GM21390 (cell line): ENCODE measurements at regions not wholly inside any gene's neighbourhood (a gene's known extent, or its start where the extent isn't known, plus 50 kb on each side); places are given as distances from the start of the nearest gene placed in this dataset.
"Not testable (repeated sequence)": the region's sequence is repeated elsewhere in the genome, so short reads cannot be mapped to it uniquely, and the experiment has no call there.

Experiments
- ATAC-seq: cut with Tn5 transposase; IDR thresholded peaks from one replicate; pipeline ENCODE4 v1.9.1; 2021; ENCODE audit not compliant: unreplicated experiment

- ATAC-seq = not testable (repeated sequence)
Observed at GRCh38 chr2:88802026-88802425, 110.6 kb downstream of the RPIA start.

DNA sequence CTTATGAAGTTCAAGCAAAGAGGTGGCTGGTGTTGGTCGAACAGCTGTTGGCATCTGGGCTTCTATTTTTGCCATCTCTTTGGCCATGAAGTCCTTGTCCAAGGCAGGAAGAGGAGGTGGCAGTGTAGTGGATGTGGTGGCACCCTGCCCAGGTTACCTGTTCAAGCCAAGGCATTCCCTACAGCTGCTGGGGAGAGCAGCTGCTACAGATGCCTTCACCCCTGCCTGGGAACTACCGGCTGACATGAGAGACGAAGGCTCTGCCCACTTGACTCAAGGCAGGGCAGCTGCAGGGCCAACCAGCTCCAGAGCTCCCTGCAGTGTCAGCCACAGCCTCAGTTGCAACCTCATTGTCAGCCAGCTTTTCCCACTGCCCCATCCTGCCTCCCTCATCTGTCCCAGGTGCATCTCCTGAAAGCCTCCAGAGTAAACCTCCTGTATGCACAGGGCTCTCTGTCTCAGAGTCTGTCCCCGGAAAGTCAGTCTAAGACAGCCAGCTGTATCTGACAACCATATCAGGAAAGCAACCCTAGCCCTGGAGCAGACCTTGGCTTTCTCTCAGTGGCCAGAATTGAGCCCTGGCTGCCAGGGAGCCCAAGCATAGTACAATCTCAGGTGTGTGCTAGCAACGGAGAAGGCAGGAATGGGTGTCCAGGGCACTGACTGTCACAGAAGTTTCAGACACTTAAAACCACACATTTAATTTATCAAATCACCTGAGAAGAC, 115.9 kb downstream of the RPIA start:
- no peak for ATAC-seq

GRCh38 chr2:88808083-88808482, 116.6 kb downstream of the RPIA start:
- no peak for ATAC-seq

DNA sequence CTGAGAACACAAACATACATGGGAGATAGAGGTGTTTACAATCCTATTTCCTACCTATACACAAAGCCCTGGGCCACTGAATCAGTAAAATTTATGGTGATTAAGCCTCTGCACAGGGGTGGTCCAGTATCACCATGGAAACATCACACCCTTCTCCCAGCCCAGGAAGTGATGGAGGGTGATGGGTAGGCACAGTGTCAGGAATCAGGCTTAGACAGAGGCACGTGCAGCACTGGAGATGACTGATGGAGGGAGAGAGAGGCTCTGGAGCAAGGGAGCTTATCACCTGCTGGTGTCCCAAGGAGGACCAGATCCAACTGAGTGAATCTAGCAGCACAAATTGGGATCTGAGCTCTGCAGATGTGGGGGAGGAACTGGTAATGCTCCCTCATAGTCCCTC, 117.2 kb downstream of the RPIA start:
- no peak for ATAC-seq

GRCh38 chr2:88809216-88809615, 117.7 kb downstream of the RPIA start:
- no peak for ATAC-seq

DNA sequence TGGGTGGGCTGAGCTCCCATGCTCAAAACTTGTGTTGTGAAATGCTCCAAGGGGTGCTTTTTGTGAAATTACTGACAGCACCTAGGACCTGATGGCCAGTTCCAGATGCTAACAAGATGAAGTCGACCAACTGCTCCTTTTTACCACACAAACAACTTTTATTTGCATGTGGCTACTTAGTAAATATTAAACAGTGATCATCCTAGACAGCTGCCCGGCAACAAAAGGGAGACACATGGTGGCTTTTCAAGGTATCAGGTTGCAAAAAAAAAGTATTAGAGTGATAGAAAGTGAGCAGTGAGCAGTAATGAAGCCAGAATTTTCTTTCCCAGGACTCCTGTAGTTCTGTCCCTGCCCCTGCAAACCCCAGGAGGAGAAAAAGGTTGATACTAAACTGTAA, 118.5 kb downstream of the RPIA start:
- ATAC-seq = no peak

- no peak for ATAC-seq
Observed at GRCh38 chr2:88810488-88810887, 119.0 kb downstream of the RPIA start.

- ATAC-seq = no peak
Observed at GRCh38 chr2:88811233-88811632, 119.8 kb downstream of the RPIA start.

DNA sequence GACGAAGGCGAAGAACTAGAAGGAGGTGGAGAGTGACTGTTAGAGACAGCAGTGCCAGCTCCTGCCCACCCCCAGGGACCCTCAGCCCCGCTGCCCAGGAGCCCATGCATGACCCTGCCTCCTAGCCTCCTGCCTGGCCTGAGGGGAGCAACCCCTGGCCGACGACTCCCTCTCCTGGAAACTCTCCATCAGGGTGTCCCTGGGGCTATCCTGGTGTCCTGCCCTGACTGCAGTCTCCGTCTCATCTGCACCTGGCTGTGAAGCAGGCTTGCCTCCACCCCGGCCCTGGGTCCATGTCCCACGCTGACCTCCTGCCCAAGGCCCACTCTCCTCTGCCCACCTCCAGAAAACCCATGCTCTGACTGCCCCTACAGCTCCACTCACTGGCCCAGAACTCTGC, 120.2 kb downstream of the RPIA start:
- no peak for ATAC-seq

DNA sequence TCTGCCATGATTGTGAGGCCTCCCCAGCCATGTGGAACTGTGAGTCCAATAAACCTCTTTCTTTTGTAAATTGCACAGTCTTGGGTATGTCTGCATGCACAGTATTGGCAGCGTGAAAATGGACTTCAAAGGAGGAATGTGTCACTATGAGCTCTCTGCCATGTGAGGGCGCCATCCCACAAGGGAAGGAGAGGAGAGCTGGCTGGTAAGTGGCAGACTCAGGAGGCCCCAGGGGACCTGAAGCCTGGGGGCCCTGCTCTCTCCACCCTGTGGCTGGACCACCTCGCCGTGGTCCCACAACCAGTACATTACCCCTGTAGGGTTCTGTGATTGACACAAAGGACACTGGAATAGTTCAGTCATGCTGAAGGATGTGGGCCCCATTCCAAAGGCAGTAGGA, 122.1 kb downstream of the RPIA start:
- ATAC-seq = no peak

- ATAC-seq = no peak
Observed at GRCh38 chr2:88815282-88815681, 123.8 kb downstream of the RPIA start.

DNA sequence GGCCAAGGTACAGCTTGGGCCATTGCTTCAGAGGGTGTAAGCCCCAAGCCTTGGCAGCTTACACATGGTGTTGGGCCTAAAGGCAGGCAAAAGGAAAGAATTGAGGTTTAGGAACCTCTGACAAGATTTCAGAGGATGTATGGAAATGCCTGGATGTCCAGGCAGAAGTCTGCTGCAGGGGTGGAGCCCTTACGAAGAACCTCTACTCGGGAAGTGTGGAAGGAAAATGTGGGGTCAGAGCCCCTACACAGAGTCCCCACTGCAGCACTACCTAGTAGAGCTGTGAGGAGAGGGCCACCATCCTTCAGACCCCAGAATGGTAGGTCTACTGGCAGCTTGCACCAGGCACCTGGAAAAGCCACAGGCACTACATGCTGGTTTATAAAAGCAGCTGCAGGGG, 124.2 kb downstream of the RPIA start:
- no peak for ATAC-seq

GRCh38 chr2:88818381-88818780, 126.9 kb downstream of the RPIA start:
- ATAC-seq = no peak

- no peak for ATAC-seq
Observed at GRCh38 chr2:88824951-88825350, 133.5 kb downstream of the RPIA start.

- ATAC-seq = no peak
Observed at GRCh38 chr2:88826399-88826798, 134.9 kb downstream of the RPIA start.

GRCh38 chr2:88827821-88828220, 136.3 kb downstream of the RPIA start:
- no peak for ATAC-seq

GRCh38 chr2:88828397-88829137, 137.1 kb downstream of the RPIA start:
- ATAC-seq = no peak

GRCh38 chr2:88829607-88830463, 138.4 kb downstream of the RPIA start:
- ATAC-seq = no peak

- no peak for ATAC-seq
Observed at GRCh38 chr2:88831071-88831791, 139.8 kb downstream of the RPIA start.

GRCh38 chr2:88831792-88832248, 140.3 kb downstream of the RPIA start:
- ATAC-seq = peak; percentile 91
